WTC11 (cell line): ENCODE measurements at regions not wholly inside any gene's neighbourhood (a gene's known extent, or its start where the extent isn't known, plus 50 kb on each side); places are given as distances from the start of the nearest gene placed in this dataset.

Experiments used
- ATAC-seq: fragments of 200-7000 bp; cut with Tn5 transposase; 2 replicates; pipeline ENCODE4 v1.10.0; 2021; ENCODE audit warnings: mild to moderate bottlenecking, moderate library complexity
- CTCF ChIA-PET: fragments of 300-600 bp; sonication (Branson Sonifier 250); formaldehyde crosslinking; loops from one replicate; lab custom pipeline; 2021; ENCODE audit warnings: antibody characterized with exemption; lab: Charles Lee
- POLR2A ChIA-PET: fragments of 350-600 bp; sonication (Branson Sonifier 250); formaldehyde crosslinking; loops from one replicate; lab custom pipeline; 2021; ENCODE audit warnings: antibody characterized with exemption; lab: Charles Lee
- DNase-seq: peaks from one replicate; pipeline ENCODE4 v3.0.0; 2021; ENCODE audit warnings: low spot score
- H3K27ac Mint-ChIP-seq: 2 replicates; pipeline ENCODE4 v1.8.0; 2021; ENCODE audit warnings: mixed read lengths
- H3K27me3 Mint-ChIP-seq: 2 replicates; pipeline ENCODE4 v1.8.0; 2021; ENCODE audit warnings: low read depth, mild to moderate bottlenecking, moderate library complexity, mixed read lengths
- H3K36me3 Mint-ChIP-seq: 2 replicates; pipeline ENCODE4 v1.8.0; 2021; ENCODE audit warnings: mixed read lengths
- H3K4me1 Mint-ChIP-seq: 2 replicates; pipeline ENCODE4 v1.8.0; 2022; ENCODE audit warnings: mixed read lengths
- H3K4me3 Mint-ChIP-seq: 2 replicates; pipeline ENCODE4 v1.8.0; 2021; ENCODE audit warnings: mild to moderate bottlenecking, moderate library complexity, mixed read lengths
- H3K9me3 Mint-ChIP-seq: 2 replicates; pipeline ENCODE4 v1.8.0; 2021; ENCODE audit warnings: mixed read lengths
- CREB1 ChIP-seq: sonication (generic); formaldehyde crosslinking; IDR thresholded peaks from 2 replicates; pipeline ENCODE4 v1.8.0; 2023; ENCODE audit warnings: mild to moderate bottlenecking, missing genetic modification reagents
- E2F5 ChIP-seq: sonication (generic); formaldehyde crosslinking; IDR thresholded peaks from 2 replicates; pipeline ENCODE4 v1.8.1; 2022; ENCODE audit warnings: mild to moderate bottlenecking, moderate library complexity, missing genetic modification reagents
- ELF4 ChIP-seq: sonication (generic); formaldehyde crosslinking; IDR thresholded peaks from 2 replicates; pipeline ENCODE4 v1.8.1; 2022; ENCODE audit warnings: low read depth, mild to moderate bottlenecking, moderate library complexity, missing genetic modification reagents
- EMX1 ChIP-seq: fragments of 250-450 bp; sonication (Bioruptor Pico); IDR thresholded peaks from 2 replicates; pipeline ENCODE4 v1.8.0; 2021; ENCODE audit warnings: mild to moderate bottlenecking
- FOXK1 ChIP-seq: sonication (generic); formaldehyde crosslinking; IDR thresholded peaks from 2 replicates; pipeline ENCODE4 v1.8.0; 2022; ENCODE audit warnings: mild to moderate bottlenecking, moderate library complexity, missing genetic modification reagents
- FOXP1 ChIP-seq: sonication (generic); formaldehyde crosslinking; IDR thresholded peaks from 2 replicates; pipeline ENCODE4 v1.8.0; 2022; ENCODE audit warnings: missing genetic modification reagents, mild to moderate bottlenecking, moderate library complexity, borderline replicate concordance
- GRHL2 ChIP-seq: fragments of 250-450 bp; sonication (Bioruptor Pico); IDR thresholded peaks from 2 replicates; pipeline ENCODE4 v1.8.0; 2022; ENCODE audit warnings: mild to moderate bottlenecking, moderate library complexity; ENCODE audit not compliant: insufficient replicate concordance, severe bottlenecking
- NFATC4 ChIP-seq: fragments of 250-450 bp; sonication (Bioruptor Pico); IDR thresholded peaks from 2 replicates; pipeline ENCODE4 v1.9.0; 2021; ENCODE audit warnings: mild to moderate bottlenecking
- NR2C2 ChIP-seq: sonication (generic); formaldehyde crosslinking; IDR thresholded peaks from 2 replicates; pipeline ENCODE4 v1.8.0; 2022; ENCODE audit warnings: mild to moderate bottlenecking, missing genetic modification reagents
- OVOL2 ChIP-seq: fragments of 250-450 bp; sonication (Bioruptor Pico); IDR thresholded peaks from 2 replicates; pipeline ENCODE4 v1.9.0; 2021; ENCODE audit warnings: mild to moderate bottlenecking, borderline replicate concordance
- SP1 ChIP-seq: sonication (generic); formaldehyde crosslinking; conservative IDR thresholded peaks from 2 replicates; pipeline ENCODE4 v1.8.1; 2022; ENCODE audit warnings: missing genetic modification reagents
- USF2 ChIP-seq: sonication (generic); formaldehyde crosslinking; IDR thresholded peaks from 2 replicates; pipeline ENCODE4 v1.8.1; 2023; ENCODE audit warnings: mild to moderate bottlenecking, missing genetic modification reagents, moderate library complexity
- ZNF512 ChIP-seq: sonication (generic); formaldehyde crosslinking; IDR thresholded peaks from 2 replicates; pipeline ENCODE4 v1.8.1; 2022; ENCODE audit warnings: missing genetic modification reagents, borderline replicate concordance
- ZNF532 ChIP-seq: fragments of 250-450 bp; sonication (Bioruptor Pico); IDR thresholded peaks from 2 replicates; pipeline ENCODE4 v1.9.0; 2021; ENCODE audit warnings: mild to moderate bottlenecking, borderline replicate concordance
- TF ChIP-seq, protein P1 (sequence below): sonication (generic); formaldehyde crosslinking; IDR thresholded peaks from 2 replicates; pipeline ENCODE4 v1.8.0; 2022; ENCODE audit warnings: mild to moderate bottlenecking, missing genetic modification reagents
- TF ChIP-seq, protein P2 (sequence below): sonication (generic); formaldehyde crosslinking; IDR thresholded peaks from 2 replicates; pipeline ENCODE4 v1.8.1; 2023; ENCODE audit warnings: mild to moderate bottlenecking, missing genetic modification reagents, moderate library complexity
- TF ChIP-seq, protein P3 (sequence below): fragments of 250-450 bp; sonication (Bioruptor Pico); conservative IDR thresholded peaks from 2 replicates; pipeline ENCODE4 v1.9.0; 2021; ENCODE audit warnings: mild to moderate bottlenecking

- Mint-ChIP-seq H3K27me3 (peaks cover 6% of the 10 kb centered on the region; the same call in 1 of the 2 replicates), H3K9me3 (peaks cover 5% of the 10 kb centered on the region; the same call in 1 of the 2 replicates), H3K27ac (no peak overlapping the region), H3K36me3 (no peaks in the 10 kb centered on the region), H3K4me1 (no peaks in the 10 kb centered on the region), H3K4me3 (no peak overlapping the region)
- ChIA-PET CTCF (no interaction called here), POLR2A (no interaction called here)
- DNase-seq (peak; percentile 29), ATAC-seq (peak; percentile 96)
- TF ChIP-seq, protein P1, sequence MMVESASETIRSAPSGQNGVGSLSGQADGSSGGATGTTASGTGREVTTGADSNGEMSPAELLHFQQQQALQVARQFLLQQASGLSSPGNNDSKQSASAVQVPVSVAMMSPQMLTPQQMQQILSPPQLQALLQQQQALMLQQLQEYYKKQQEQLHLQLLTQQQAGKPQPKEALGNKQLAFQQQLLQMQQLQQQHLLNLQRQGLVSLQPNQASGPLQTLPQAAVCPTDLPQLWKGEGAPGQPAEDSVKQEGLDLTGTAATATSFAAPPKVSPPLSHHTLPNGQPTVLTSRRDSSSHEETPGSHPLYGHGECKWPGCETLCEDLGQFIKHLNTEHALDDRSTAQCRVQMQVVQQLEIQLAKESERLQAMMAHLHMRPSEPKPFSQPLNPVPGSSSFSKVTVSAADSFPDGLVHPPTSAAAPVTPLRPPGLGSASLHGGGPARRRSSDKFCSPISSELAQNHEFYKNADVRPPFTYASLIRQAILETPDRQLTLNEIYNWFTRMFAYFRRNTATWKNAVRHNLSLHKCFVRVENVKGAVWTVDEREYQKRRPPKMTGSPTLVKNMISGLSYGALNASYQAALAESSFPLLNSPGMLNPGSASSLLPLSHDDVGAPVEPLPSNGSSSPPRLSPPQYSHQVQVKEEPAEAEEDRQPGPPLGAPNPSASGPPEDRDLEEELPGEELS: no peak
- no peak for TF ChIP-seq GRHL2
- no peak for TF ChIP-seq USF2 (CRISPR knock-in tag)
- no peak for TF ChIP-seq OVOL2 (CRISPR knock-in tag)
- TF ChIP-seq CREB1 (CRISPR knock-in tag): no peak
- TF ChIP-seq, protein P2, sequence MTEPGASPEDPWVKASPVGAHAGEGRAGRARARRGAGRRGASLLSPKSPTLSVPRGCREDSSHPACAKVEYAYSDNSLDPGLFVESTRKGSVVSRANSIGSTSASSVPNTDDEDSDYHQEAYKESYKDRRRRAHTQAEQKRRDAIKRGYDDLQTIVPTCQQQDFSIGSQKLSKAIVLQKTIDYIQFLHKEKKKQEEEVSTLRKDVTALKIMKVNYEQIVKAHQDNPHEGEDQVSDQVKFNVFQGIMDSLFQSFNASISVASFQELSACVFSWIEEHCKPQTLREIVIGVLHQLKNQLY (CRISPR knock-in tag): no peak
- TF ChIP-seq, protein P3, sequence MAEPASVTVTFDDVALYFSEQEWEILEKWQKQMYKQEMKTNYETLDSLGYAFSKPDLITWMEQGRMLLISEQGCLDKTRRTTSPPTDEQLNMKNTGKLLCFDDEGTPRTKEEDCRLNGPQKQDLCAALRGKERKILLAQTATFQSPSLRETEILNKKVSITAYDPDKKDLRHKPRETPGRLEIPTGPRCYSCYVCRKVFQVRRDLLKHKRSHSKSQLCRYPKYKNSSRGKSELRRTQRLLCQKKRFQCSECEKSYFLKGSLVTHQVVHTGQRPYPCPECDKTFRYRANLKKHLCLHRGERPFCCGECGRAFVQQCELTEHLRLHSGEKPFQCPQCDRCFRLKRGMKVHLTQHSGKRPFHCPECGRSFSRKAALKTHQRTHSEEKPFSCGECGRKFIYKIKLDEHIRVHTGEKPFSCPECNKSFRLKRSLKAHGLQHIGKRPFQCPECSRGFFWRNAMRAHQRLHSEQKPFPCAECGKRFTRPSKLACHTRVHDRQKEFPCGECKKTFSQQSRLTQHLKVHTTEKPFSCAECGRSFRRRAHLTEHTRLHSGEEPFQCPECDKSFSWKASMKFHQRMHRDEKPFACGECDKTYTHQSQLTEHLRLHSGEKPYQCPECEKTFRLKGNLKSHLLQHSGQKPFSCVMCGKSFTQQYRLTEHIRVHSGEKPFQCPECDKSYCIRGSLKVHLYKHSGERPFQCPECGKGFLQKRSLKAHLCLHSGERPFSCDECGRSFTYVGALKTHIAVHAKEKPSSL (CRISPR knock-in tag): no peak
- no peak for TF ChIP-seq NFATC4
- no peak for TF ChIP-seq ZNF512 (CRISPR knock-in tag)
- TF ChIP-seq SP1 (CRISPR knock-in tag): no peak
- TF ChIP-seq ZNF532 (CRISPR knock-in tag): no peak
- TF ChIP-seq NR2C2 (CRISPR knock-in tag): no peak
- no peak for TF ChIP-seq E2F5 (CRISPR knock-in tag)
- TF ChIP-seq ELF4 (CRISPR knock-in tag): no peak
- TF ChIP-seq FOXK1: no peak
- TF ChIP-seq EMX1 (CRISPR knock-in tag): no peak
- TF ChIP-seq FOXP1: no peak
Observed at GRCh38 chr15:37289109-37289765, 188.9 kb upstream of the MEIS2 start.
